PC-3 (cell line): ENCODE measurements at regions not wholly inside any gene's neighbourhood (a gene's known extent, or its start where the extent isn't known, plus 50 kb on each side); places are given as distances from the start of the nearest gene placed in this dataset.

Experiments used
- ATAC-seq: fragments of 200-7000 bp; cut with Tn5 transposase; 2 replicates; pipeline ENCODE4 v1.9.1; 2020; ENCODE audit warnings: mild to moderate bottlenecking, moderate library complexity
- BruUV-seq: library from RNA; stranded (reverse); fragments of 400-500 nt; replicated peaks from 2 replicates; lab custom pipeline; 2021; lab: Mats Ljungman, UMichigan
- CTCF ChIA-PET: fragments of 300-600 bp; sonication (Branson Sonifier 250); formaldehyde crosslinking; loops from one replicate; lab custom pipeline; 2022; ENCODE audit warnings: antibody characterized with exemption; lab: Charles Lee
- POLR2A ChIA-PET: fragments of 300-600 bp; sonication (Branson Sonifier 250); formaldehyde crosslinking; loops from one replicate; lab custom pipeline; 2022; ENCODE audit warnings: antibody characterized with exemption; ENCODE audit not compliant: unreplicated experiment; lab: Charles Lee
- DNase-seq: peaks from one replicate; pipeline ENCODE4 v3.0.0-alpha.2; 2015
- H2AFZ ChIP-seq: fragments of 300-600 bp; sonication (generic); 2 replicates; pipeline ENCODE4 v1.6.0; 2016; ENCODE audit warnings: antibody characterized with exemption, low read length
- H3F3A ChIP-seq: fragments of 300-600 bp; sonication (generic); one replicate; pipeline ENCODE4 v1.6.0; 2017; ENCODE audit warnings: antibody characterized with exemption, low read length, control low read depth, mild to moderate bottlenecking; ENCODE audit not compliant: unreplicated experiment
- H3K27ac ChIP-seq: fragments of 300-600 bp; sonication (generic); 2 replicates; pipeline ENCODE4 v1.5.1; 2016; ENCODE audit warnings: mild to moderate bottlenecking, low read length
- H3K27me3 ChIP-seq: fragments of 300-600 bp; sonication (generic); 2 replicates; pipeline ENCODE4 v1.6.1; 2016; ENCODE audit warnings: low read length, mixed read lengths
- H3K36me3 ChIP-seq: fragments of 300-600 bp; sonication (generic); 2 replicates; pipeline ENCODE4 v1.6.1; 2016; ENCODE audit warnings: low read depth, mixed run types, low read length, mixed read lengths
- H3K4me1 ChIP-seq: fragments of 300-600 bp; sonication (generic); 2 replicates; pipeline ENCODE4 v1.5.1; 2016; ENCODE audit warnings: low read length; ENCODE audit not compliant: insufficient read depth
- H3K4me2 ChIP-seq: fragments of 300-600 bp; sonication (generic); 2 replicates; pipeline ENCODE4 v1.6.0; 2016; ENCODE audit warnings: low read length
- H3K4me3 ChIP-seq: fragments of 300-600 bp; sonication (generic); 2 replicates; pipeline ENCODE4 v1.5.1; 2016; ENCODE audit warnings: mild to moderate bottlenecking, low read length, mixed read lengths
- H3K79me2 ChIP-seq: fragments of 300-600 bp; sonication (generic); 2 replicates; pipeline ENCODE4 v1.6.1; 2017; ENCODE audit warnings: low read length, mixed read lengths
- H3K9ac ChIP-seq: fragments of 300-600 bp; sonication (generic); 2 replicates; pipeline ENCODE4 v1.6.0; 2016; ENCODE audit warnings: mild to moderate bottlenecking, low read length
- H3K9me2 ChIP-seq: fragments of 300-600 bp; sonication (generic); replicated peaks from 2 replicates; pipeline ENCODE4 v1.6.1; 2016; ENCODE audit warnings: mixed run types, low read length, mixed read lengths
- H3K9me3 ChIP-seq: fragments of 300-600 bp; sonication (generic); 2 replicates; pipeline ENCODE4 v1.6.1; 2016; ENCODE audit warnings: low read length, mixed read lengths
- H4K20me1 ChIP-seq: fragments of 300-600 bp; sonication (generic); 2 replicates; pipeline ENCODE4 v1.6.1; 2016; ENCODE audit warnings: low read length, mixed read lengths
- CTCF ChIP-seq: fragments of 300-600 bp; sonication (generic); conservative IDR thresholded peaks from 2 replicates; pipeline ENCODE4 v1.5.1; 2017; ENCODE audit warnings: antibody characterized with exemption, low read depth, mild to moderate bottlenecking, low read length
- EZH2 ChIP-seq: fragments of 300-600 bp; sonication (generic); IDR thresholded peaks from one replicate; pipeline ENCODE4 v1.6.1; 2017; ENCODE audit warnings: antibody characterized with exemption, mild to moderate bottlenecking, low read length; ENCODE audit not compliant: unreplicated experiment
- EZH2phosphoT487 ChIP-seq: fragments of 300-600 bp; sonication (generic); IDR thresholded peaks from 2 replicates; pipeline ENCODE4 v1.6.1; 2018; ENCODE audit warnings: mild to moderate bottlenecking, antibody characterized with exemption, low read length, borderline replicate concordance
- intact Hi-C: fragments of 100-400 bp; cut with micrococcal nuclease; formaldehyde crosslinking; loops from 2 replicates; pipeline ENCODE4 v1.9.0; 2023

- no peaks in the 10 kb centered on the region for H3K9me3 ChIP-seq
- BruUV-seq = no TSS peak
- H3K27ac ChIP-seq = peak overlapping the region; percentile 79; the same call in 1 of the 2 replicates
- no peak overlapping the region for H2AFZ ChIP-seq
- H3K9ac ChIP-seq = no peak overlapping the region
- intact Hi-C loops = no loop called here
- CTCF ChIA-PET = no interaction called here
- H3F3A ChIP-seq = peaks cover under 1% of the 10 kb centered on the region
- H3K4me1 ChIP-seq = peaks cover 47% of the 10 kb centered on the region
- no peaks in the 10 kb centered on the region for H3K36me3 ChIP-seq
- POLR2A ChIA-PET = no interaction called here
- no peaks in the 10 kb centered on the region for H3K27me3 ChIP-seq
- H3K4me2 ChIP-seq = 0 out of 2 replicates have a peak overlapping the region, but pooled peaks have one; percentile 94
- H3K79me2 ChIP-seq = 0 out of 2 replicates have a peak, but pooled peaks cover 4% of the 10 kb centered on the region
- no peak for ATAC-seq
- no peaks in the 10 kb centered on the region for H4K20me1 ChIP-seq
- H3K4me3 ChIP-seq = no peak overlapping the region
- TF ChIP-seq CTCF = no peak
- TF ChIP-seq EZH2 = no peak
- no peak for TF ChIP-seq EZH2phosphoT487
- DNase-seq = peak; percentile 43
- H3K9me2 ChIP-seq = no peaks in the 10 kb centered on the region
Measured at GRCh38 chr11:119586181-119586580, 142.8 kb downstream of the NECTIN1 start.

DNA sequence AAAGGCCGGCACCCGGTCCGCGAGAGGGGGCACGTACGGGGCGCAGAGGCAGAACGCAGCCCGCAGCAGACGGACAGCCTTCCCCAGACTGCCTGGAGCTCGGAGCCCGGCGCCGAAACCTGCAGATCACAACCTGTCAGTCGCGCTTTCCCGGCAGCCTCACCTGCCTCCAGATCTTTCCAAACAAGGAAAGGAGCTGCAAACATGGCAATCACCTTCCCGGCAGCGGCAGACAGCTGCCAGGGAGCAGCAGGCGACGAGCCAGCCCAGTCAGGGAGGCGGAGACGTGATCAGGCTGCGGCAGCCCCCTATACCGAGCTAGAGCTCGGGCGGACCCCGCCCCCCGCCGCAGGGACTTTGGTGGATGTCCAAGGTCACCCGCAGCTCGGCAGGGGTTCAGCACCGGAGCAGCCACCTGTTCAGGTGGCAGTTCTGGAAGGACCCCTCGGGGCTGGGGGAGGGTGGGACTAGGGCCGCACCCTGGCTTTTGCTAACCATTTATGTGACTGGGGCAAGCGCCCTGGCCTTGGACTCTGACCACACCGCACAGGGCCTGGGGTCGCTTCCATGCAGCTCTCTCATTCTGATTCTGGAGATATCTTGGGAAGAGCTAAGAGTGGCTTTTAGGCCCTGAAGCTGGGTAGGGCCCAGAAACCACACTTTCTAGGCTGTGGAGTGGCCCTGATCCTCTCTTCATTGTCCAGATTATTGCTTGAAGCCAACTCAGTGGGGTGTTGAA is 143.8 kb downstream of the NECTIN1 start:
- Histone ChIP-seq H3K4me3 (peak overlapping the region; percentile 69), H3K27ac (peak overlapping the region; percentile 79), H3K79me2 (0 out of 2 replicates have a peak, but pooled peaks cover 4% of the 10 kb centered on the region), H3K9me3 (no peaks in the 10 kb centered on the region), H3K9me2 (no peaks in the 10 kb centered on the region), H3K36me3 (no peaks in the 10 kb centered on the region), H3K9ac (peak overlapping the region; percentile 81), H3K4me2 (peak overlapping the region; percentile 94), H2AFZ (peak overlapping the region; percentile 90), H3K4me1 (peaks cover 38% of the 10 kb centered on the region), H3F3A (no peaks in the 10 kb centered on the region), H3K27me3 (no peaks in the 10 kb centered on the region), H4K20me1 (no peaks in the 10 kb centered on the region)
- BruUV-seq = no TSS peak
- DNase-seq (peak; percentile 58), ATAC-seq (peak; percentile 46)
- TF ChIP-seq EZH2phosphoT487 (no peak), EZH2 (no peak), CTCF (no peak)
- intact Hi-C loops = no loop called here
- ChIA-PET CTCF (interaction anchor here (0.6 kb wide), 1 partner anchor 91 kb away, joined by 4 read pairs; no protein-coding TSS in a partner anchor), POLR2A (interaction anchor here (0.6 to 0.7 kb wide), 2 partner anchors 30 to 61 kb away, joined by 3 to 4 read pairs; no protein-coding TSS in a partner anchor)
